SJSA1 (cell line): ENCODE measurements at regions not wholly inside any gene's neighbourhood (a gene's known extent, or its start where the extent isn't known, plus 50 kb on each side); places are given as distances from the start of the nearest gene placed in this dataset.
A peak's percentile ranks its signal among the peaks of the same experiment; 100 is the strongest.
"Not testable (repeated sequence)": the region's sequence is repeated elsewhere in the genome, so short reads cannot be mapped to it uniquely, and the experiment has no call there.

ENCODE experiments used
- DNase-seq, 2 experiments: peaks; one replicate each; pipeline ENCODE4 v3.0.0-alpha.2; 2015 to 2020; ENCODE audit warnings: low spot score in 2 of 2, low read depth in 1 of 2
- H3K27ac ChIP-seq: fragments of 250-450 bp; sonication (Bioruptor Pico); 2 replicates; pipeline ENCODE4 v1.5.1; 2020; ENCODE audit warnings: mild to moderate bottlenecking, moderate library complexity
- H3K27me3 ChIP-seq: fragments of 250-450 bp; sonication (Bioruptor Pico); replicated peaks from 2 replicates; pipeline ENCODE4 v1.5.1; 2020; ENCODE audit warnings: mild to moderate bottlenecking, moderate library complexity
- H3K36me3 ChIP-seq: fragments of 250-450 bp; sonication (Bioruptor Pico); 2 replicates; pipeline ENCODE4 v1.5.1; 2020; ENCODE audit warnings: mild to moderate bottlenecking
- H3K4me1 ChIP-seq: fragments of 250-450 bp; sonication (Bioruptor Pico); replicated peaks from 2 replicates; pipeline ENCODE4 v1.6.1; 2021; ENCODE audit warnings: mild to moderate bottlenecking
- H3K4me3 ChIP-seq: fragments of 250-450 bp; sonication (Bioruptor Pico); 2 replicates; pipeline ENCODE4 v1.5.1; 2020; ENCODE audit warnings: mild to moderate bottlenecking
- H3K9me3 ChIP-seq: fragments of 250-450 bp; sonication (Bioruptor Pico); replicated peaks from 2 replicates; pipeline ENCODE4 v1.5.1; 2020; ENCODE audit warnings: mild to moderate bottlenecking

DNA sequence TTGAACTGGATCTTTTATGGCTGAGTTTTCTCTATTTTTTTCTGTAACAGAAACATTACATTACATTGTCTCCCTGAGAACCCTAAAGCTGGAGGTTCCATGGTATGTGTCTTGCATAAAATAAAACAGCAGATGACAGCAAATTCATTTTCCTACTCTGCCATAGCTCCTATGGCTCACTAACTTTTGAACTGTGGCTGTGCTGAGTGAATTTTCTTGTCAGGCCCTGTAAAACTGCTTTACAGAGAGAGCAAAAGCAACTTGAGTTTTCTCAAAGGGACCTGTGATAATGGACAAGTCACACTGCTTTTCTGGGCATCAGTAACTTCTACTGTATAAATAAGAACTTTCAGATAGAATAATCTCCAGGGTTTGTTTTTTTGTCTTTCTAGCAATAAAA lies 129.9 kb upstream of the TSC22D2 start:
- H3K27ac ChIP-seq: no peak overlapping the region
- H3K27me3 ChIP-seq: no peaks in the 10 kb centered on the region
- H3K9me3 ChIP-seq: no peaks in the 10 kb centered on the region
- DNase-seq: no peak
- H3K4me1 ChIP-seq: peaks cover 14% of the 10 kb centered on the region
- H3K4me3 ChIP-seq: no peak overlapping the region
- H3K36me3 ChIP-seq: no peaks in the 10 kb centered on the region

DNA sequence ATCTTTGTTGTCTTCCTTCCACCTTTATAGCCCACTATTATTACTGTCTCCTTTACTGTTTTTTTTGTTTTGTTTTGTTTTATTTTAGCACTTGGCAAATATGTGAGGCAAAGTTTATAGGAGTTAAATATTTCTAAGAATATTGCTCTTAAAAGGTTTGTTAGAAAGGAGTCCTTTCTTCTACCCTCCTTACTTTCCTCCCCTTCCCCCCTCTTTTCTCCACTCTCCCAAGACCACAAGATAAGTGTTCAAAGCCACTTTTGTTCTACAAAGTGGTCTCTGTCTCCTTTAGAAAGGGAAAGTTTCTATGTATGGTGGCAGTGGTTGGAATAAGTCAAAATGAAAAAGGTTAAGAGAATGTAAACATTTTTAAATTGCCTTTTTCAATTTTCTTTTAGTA lies 130.7 kb upstream of the TSC22D2 start:
- no peaks in the 10 kb centered on the region for H3K9me3 ChIP-seq
- no peak overlapping the region for H3K4me3 ChIP-seq
- H3K27me3 ChIP-seq: no peaks in the 10 kb centered on the region
- H3K36me3 ChIP-seq: no peaks in the 10 kb centered on the region
- no peak overlapping the region for H3K27ac ChIP-seq
- no peak for DNase-seq
- peaks cover 14% of the 10 kb centered on the region for H3K4me1 ChIP-seq

DNA sequence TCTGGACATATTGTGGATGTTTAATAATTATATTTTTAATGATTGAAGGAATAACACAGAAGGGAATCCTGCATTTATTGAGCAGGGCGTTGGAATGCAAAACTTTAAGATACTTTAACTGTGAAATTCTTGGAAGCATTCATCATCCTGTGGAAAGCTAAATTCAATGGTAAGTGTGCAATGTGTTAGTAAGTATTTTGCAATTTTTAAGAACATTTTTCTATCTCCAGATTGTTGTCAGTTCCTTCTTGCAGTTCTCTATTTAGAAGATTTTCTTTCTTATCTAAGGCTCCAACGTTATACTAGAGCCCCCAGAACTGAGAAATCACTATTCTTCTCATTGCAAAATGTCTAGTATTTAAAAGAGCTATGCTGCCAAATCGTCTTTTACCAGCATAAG lies 132.2 kb upstream of the TSC22D2 start:
- H3K27me3 ChIP-seq: no peaks in the 10 kb centered on the region
- no peak for DNase-seq
- no peak overlapping the region for H3K4me3 ChIP-seq
- no peaks in the 10 kb centered on the region for H3K36me3 ChIP-seq
- peaks cover 14% of the 10 kb centered on the region for H3K4me1 ChIP-seq
- H3K9me3 ChIP-seq: no peaks in the 10 kb centered on the region
- H3K27ac ChIP-seq: no peak overlapping the region

DNA sequence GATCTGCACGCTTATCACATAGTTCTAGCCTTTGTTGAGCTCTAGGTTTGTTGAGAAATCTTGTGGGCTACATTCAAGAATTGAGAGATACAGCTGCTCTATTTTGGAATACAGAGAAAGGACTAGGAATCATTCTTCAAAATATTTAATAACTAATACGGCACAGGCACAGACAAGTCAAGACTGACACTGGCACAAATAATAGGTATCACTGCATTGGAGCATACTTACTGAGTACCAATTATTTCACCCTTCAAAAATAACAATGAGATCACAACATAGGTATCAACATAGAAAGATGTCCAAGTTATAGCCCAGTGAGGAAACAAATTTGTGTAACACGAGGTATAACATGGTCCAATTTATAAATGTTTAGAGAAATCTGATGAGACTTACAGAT lies 133.7 kb upstream of the TSC22D2 start:
- no peak overlapping the region for H3K27ac ChIP-seq

DNA sequence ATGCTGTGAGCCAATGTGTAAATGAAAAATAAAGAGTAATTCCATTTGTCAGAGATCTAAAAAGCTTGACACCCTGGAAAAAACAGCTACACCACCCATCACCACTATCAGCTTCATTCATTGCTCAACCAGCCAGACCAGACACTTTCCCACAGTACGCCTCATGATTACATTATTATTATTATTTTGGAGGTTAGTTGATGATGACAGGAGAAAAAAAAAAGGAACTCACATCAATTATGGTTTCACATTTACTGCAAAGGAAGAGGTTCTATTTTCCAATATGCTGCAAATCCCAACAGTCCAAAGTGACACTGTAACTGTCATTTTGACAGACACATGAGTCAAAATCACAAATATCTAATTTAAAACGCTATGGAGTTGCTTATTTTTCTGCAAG lies 134.7 kb upstream of the TSC22D2 start:
- H3K9me3 ChIP-seq: no peaks in the 10 kb centered on the region
- H3K4me1 ChIP-seq: peaks cover 22% of the 10 kb centered on the region
- no peak overlapping the region for H3K4me3 ChIP-seq
- H3K27ac ChIP-seq: no peak overlapping the region
- H3K27me3 ChIP-seq: no peaks in the 10 kb centered on the region
- H3K36me3 ChIP-seq: no peaks in the 10 kb centered on the region
- no peak for DNase-seq

More for the DNA sequence above, 133.7 kb upstream of the TSC22D2 start:
- peaks cover 14% of the 10 kb centered on the region for H3K4me1 ChIP-seq
- no peak for DNase-seq
- H3K9me3 ChIP-seq: no peaks in the 10 kb centered on the region
- no peaks in the 10 kb centered on the region for H3K36me3 ChIP-seq
- no peak overlapping the region for H3K4me3 ChIP-seq
- no peaks in the 10 kb centered on the region for H3K27me3 ChIP-seq

DNA sequence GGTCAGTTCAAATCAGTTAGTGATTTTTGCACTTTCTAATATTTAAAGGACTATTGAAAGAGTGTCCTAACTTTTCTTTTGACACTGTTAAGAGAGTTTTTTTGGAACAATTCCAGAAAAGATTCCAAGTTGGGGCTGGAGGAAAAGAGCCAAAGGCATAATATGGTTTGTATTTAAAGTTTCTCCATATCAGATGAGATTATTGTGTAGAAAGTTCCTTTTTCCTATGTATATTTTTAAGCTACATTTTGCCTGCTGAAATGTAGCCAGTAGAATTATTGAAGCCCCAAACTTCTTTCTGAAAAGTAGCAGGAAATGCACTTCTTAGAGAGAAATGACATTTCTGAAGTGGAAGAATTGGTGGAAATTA lies 136.5 kb upstream of the TSC22D2 start:
- no peak for DNase-seq
- Histone ChIP-seq H3K9me3 (no peaks in the 10 kb centered on the region), H3K36me3 (no peaks in the 10 kb centered on the region), H3K4me1 (peaks cover 17% of the 10 kb centered on the region), H3K4me3 (no peak overlapping the region), H3K27me3 (no peaks in the 10 kb centered on the region), H3K27ac (no peak overlapping the region)

DNA sequence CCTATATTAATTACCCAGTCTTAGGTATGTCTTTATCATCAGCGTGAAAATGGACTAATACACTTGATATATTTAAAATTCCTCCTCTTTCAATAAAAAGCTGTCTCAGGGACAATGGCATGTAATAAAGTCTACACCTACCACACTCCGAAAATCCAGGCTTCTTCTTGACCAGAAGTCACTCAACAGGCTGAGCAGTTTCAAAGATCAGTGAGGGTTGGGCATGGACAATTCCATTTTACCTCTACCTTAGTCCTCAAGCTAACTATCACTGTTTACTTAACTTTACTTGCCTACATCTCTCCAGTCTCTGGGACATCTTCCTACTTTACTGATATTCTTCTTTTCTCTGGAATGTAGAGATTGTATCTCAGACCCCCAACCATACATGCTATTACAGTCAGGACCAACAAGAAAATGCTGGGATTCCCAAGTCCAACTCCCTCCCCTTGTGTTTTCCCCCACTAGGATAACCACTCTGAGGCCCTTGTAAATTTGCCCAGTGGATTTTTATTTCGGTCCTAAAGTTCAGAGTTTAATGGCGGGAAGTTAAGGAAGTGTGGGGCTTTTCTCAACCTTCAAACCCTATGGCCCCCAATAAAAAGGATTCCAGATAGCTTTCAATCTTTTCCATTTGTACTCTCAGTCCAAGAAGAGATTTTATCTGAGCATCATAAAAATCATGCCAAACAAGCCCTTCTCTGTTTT lies 137.1 kb upstream of the TSC22D2 start:
- no peaks in the 10 kb centered on the region for H3K36me3 ChIP-seq
- no peak overlapping the region for H3K27ac ChIP-seq
- H3K27me3 ChIP-seq: no peaks in the 10 kb centered on the region
- no peaks in the 10 kb centered on the region for H3K9me3 ChIP-seq
- no peak overlapping the region for H3K4me3 ChIP-seq
- no peak for DNase-seq
- H3K4me1 ChIP-seq: peaks cover 14% of the 10 kb centered on the region

DNA sequence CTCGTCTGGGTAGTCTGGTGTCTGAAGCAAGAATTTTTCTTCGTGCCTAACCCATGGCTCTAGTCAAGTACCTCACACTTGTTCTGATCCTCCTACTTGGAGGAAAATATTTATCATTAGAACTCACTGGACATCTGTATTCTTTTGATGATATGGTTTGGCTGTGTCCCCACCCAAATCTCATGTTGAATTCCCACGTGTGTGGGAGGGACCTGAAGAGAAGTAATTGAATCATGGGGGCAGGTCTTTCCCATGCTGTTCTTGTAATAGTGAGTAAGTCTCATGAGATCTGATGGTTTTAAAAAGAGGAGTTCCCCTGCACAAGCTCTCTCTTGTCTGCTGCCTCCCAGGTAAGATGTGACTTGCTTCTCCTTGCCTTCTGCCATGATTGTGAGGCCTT lies 137.7 kb upstream of the TSC22D2 start:
- H3K36me3 ChIP-seq, H3K9me3 ChIP-seq, H3K4me1 ChIP-seq, H3K4me3 ChIP-seq, DNase-seq, H3K27me3 ChIP-seq, H3K27ac ChIP-seq: not testable (repeated sequence)

DNA sequence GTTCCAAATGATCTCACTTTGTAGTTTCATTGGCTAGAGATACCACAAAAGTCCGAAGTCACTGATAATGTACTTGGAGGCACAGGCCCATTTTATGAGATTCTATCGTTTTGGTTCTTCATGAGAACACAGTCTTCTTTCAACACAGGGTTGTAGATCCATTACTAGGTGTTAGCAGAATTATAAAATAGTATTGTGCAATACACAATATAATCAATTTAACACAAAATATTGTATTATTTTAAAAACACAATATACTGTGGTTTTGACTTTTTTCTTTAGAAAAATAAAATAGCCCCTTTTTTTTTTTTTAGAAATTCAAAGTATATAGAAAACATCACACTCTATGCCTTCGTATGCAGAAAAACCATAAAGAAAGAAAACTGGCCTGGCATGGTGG lies 138.6 kb upstream of the TSC22D2 start:
- no peak for DNase-seq
- H3K4me3 ChIP-seq: no peak overlapping the region
- no peaks in the 10 kb centered on the region for H3K36me3 ChIP-seq
- H3K27ac ChIP-seq: no peak overlapping the region
- no peaks in the 10 kb centered on the region for H3K27me3 ChIP-seq
- H3K4me1 ChIP-seq: peaks cover 7% of the 10 kb centered on the region
- no peaks in the 10 kb centered on the region for H3K9me3 ChIP-seq

DNA sequence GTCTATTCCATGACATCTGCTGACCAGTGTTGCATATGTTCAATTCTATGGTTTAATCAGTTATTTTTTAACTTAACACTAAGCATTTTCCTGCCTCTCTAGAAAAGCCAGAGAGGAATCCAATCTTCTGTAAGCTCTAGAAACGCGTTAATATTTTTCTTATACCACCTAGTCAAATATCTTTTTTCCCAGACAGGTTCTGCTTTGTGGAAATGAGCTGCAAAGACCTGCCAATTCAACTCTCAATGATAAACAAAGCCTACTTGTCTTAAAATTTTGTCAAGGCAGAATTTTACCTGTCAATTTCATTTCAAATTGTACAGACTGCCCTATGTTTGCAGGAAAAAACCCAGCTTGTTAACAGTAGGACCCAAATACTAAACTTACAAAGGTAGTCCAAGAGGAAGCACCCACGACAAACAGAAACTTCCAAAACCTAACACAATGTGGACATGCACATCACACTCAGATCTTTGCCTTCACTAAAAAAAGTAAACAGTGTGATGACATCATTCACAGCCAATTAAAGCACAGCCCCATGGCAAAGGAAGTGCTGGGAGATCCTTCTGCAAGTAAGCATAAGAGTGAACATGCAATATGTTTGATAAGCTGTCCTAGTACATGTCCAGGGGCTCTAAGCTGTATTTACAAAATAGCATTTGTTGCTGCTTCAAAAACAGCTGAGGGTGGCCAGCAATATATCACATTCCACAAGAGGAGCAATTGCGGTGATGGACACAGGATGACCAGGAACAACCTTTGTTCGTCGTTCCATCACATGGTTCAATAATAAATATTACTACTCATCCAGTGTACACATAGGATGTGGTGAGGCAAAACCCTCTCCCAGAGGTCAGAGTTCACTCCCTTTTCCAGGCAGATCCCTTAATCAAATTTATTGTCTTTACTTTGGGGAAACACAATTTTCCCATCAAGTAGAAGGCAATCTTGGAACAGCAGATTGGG lies 139.4 kb upstream of the TSC22D2 start:
- no peak overlapping the region for H3K27ac ChIP-seq
- H3K4me3 ChIP-seq: no peak overlapping the region
- H3K27me3 ChIP-seq: no peaks in the 10 kb centered on the region
- H3K4me1 ChIP-seq: peaks cover 7% of the 10 kb centered on the region
- peak in 1 of 2 experiments; percentile 13 for DNase-seq
- no peaks in the 10 kb centered on the region for H3K9me3 ChIP-seq
- H3K36me3 ChIP-seq: no peaks in the 10 kb centered on the region

DNA sequence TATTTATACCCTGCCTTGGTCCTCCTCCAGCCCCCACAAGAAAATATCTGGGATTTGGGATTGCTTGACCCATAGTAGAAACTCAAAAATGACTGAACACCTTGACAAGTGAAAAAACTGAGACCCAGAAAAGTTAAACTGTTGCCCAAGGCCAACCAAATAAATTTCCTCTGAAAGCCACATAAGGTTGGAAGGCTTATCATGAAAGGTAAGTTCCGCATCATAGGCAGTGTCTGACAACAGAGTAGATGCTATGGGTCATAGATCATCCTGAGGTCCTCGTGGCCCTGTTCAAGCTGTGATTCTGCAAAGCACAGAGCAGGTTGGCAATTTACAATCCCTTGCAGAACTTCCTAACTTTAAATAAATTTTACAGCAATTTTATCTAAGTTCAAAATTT lies 140.8 kb upstream of the TSC22D2 start:
- no peak overlapping the region for H3K27ac ChIP-seq
- no peaks in the 10 kb centered on the region for H3K36me3 ChIP-seq
- H3K27me3 ChIP-seq: no peaks in the 10 kb centered on the region
- H3K4me1 ChIP-seq: peaks cover 7% of the 10 kb centered on the region
- DNase-seq: no peak
- H3K4me3 ChIP-seq: no peak overlapping the region
- H3K9me3 ChIP-seq: no peaks in the 10 kb centered on the region

DNA sequence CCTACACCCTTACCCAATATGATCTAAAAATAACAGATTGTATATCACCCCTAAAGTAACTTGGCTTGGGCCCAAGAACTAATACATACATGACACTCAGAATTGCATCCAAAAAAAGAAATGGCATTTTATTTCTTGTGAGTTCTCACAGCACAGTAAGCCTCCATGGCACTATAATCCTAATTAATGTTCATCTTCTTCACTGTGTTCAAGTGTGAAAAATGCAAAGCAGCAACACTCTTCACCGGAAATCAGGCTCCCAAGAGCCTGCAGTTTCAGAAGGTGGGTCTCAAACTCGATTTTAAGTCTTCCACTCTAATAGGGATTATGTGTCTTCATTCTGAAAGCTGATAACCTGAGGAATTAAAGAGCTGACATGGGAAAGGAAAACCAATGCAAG lies 142.8 kb upstream of the TSC22D2 start:
- Histone ChIP-seq H3K4me3 (no peak overlapping the region), H3K27ac (no peak overlapping the region), H3K9me3 (no peaks in the 10 kb centered on the region), H3K36me3 (no peaks in the 10 kb centered on the region), H3K27me3 (no peaks in the 10 kb centered on the region), H3K4me1 (peaks cover 7% of the 10 kb centered on the region)
- no peak for DNase-seq

DNA sequence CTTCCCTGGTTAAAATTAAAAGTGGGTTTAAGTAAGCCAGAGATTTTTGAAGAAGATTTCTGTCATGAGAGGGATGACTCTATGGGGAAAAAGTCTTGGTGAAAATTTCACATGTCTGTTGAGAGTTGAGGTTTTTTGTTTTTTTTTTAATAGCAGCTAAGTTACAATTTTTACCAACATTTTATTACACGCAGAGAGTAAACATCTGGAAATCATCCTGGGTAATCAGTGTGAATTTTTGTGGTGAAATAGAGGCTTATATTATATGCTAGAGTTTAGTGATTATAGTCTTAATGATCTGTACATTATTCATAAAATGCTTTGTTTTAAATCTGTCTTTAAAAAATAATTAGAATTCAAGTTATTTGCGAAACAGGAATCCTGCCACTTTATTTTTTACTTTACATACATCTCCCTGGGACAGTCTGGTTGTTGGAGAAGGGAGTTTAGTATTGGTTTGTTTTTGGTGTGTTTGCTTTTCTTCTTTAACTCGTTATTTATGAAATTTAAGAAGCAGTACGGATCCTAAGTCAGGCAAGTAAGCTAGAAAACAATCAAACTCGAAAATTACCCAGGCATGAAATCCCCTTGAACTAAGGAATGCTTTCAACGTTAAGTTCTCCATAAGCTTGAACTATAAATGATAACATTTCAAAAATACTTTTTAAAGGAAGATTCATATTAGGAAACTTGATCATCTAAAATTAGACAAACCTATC lies 143.4 kb upstream of the TSC22D2 start:
- no peak for DNase-seq
- H3K27ac ChIP-seq: no peak overlapping the region
- H3K36me3 ChIP-seq: no peaks in the 10 kb centered on the region

DNA sequence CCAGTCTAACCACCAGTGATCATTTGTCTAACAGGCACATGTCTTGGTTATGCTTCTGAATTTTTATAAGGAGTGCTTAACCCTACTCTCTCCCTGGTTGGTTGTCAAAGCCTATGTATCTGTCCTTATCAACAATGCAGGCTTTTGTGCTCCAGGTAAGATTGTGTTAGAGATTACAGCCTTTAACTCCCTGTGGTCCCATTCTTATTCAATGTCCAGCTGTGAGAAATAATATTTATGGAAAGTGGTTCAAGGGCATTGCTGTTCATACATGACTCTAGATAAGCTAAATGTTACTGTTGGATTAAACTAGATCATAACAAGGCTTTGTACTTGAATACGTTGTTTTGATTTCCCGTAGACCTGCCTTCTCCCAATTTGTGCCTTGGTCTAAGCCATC lies 146.1 kb upstream of the TSC22D2 start:
- Histone ChIP-seq H3K4me3 (no peak overlapping the region), H3K9me3 (no peaks in the 10 kb centered on the region), H3K4me1 (no peaks in the 10 kb centered on the region), H3K27me3 (no peaks in the 10 kb centered on the region), H3K27ac (no peak overlapping the region), H3K36me3 (no peaks in the 10 kb centered on the region)
- DNase-seq: no peak

More for the DNA sequence above, 143.4 kb upstream of the TSC22D2 start:
- Histone ChIP-seq H3K27me3 (no peaks in the 10 kb centered on the region), H3K4me3 (no peak overlapping the region), H3K9me3 (no peaks in the 10 kb centered on the region), H3K4me1 (peaks cover 7% of the 10 kb centered on the region)
